Neural progenitor cell (in vitro differentiated cells): ENCODE measurements at regions not wholly inside any gene's neighbourhood (a gene's known extent, or its start where the extent isn't known, plus 50 kb on each side); places are given as distances from the start of the nearest gene placed in this dataset.

Experiments
- DNase-seq: peaks from one replicate; pipeline ENCODE4 v3.0.0-alpha.2; 2016; ENCODE audit warnings: low spot score
- H2AFZ ChIP-seq: fragments of 200-600 bp; sonication (generic); replicated peaks from 2 replicates; pipeline ENCODE4 v1.6.1; 2016; ENCODE audit warnings: antibody characterized with exemption
- H3F3A ChIP-seq: fragments of 200-600 bp; sonication (generic); 2 replicates; pipeline ENCODE4 v1.6.1; 2016; ENCODE audit warnings: antibody characterized with exemption, low read depth
- H3K27ac ChIP-seq: fragments of 200-600 bp; sonication (generic); 2 replicates; pipeline ENCODE4 v1.5.1; 2016; ENCODE audit warnings: mild to moderate bottlenecking
- H3K27me3 ChIP-seq: fragments of 200-600 bp; sonication (generic); 2 replicates; pipeline ENCODE4 v1.6.1; 2016; ENCODE audit warnings: mild to moderate bottlenecking, moderate library complexity
- H3K36me3 ChIP-seq: fragments of 200-600 bp; sonication (generic); 2 replicates; pipeline ENCODE4 v1.5.1; 2016
- H3K4me1 ChIP-seq: fragments of 200-600 bp; sonication (generic); 2 replicates; pipeline ENCODE4 v1.6.1; 2016; ENCODE audit warnings: mixed run types
- H3K4me2 ChIP-seq: fragments of 200-600 bp; sonication (generic); 2 replicates; pipeline ENCODE4 v1.6.1; 2016
- H3K4me3 ChIP-seq: fragments of 200-600 bp; sonication (generic); 2 replicates; pipeline ENCODE4 v1.5.1; 2016
- H3K79me2 ChIP-seq: fragments of 200-600 bp; sonication (generic); 2 replicates; pipeline ENCODE4 v1.6.1; 2016; ENCODE audit warnings: low read depth
- H3K9ac ChIP-seq: fragments of 200-600 bp; sonication (generic); 2 replicates; pipeline ENCODE4 v1.6.1; 2016
- H3K9me3 ChIP-seq: fragments of 200-600 bp; sonication (generic); 2 replicates; pipeline ENCODE4 v1.5.1; 2016; ENCODE audit warnings: low read depth
- H4K20me1 ChIP-seq: fragments of 200-600 bp; sonication (generic); 2 replicates; pipeline ENCODE4 v1.6.1; 2016; ENCODE audit warnings: low read depth
- H3K27ac Mint-ChIP-seq: 3 replicates; pipeline ENCODE4 v1.8.0; 2021; ENCODE audit warnings: mixed read lengths
- H3K27me3 Mint-ChIP-seq: 2 replicates; pipeline ENCODE4 v1.8.0; 2022; ENCODE audit warnings: low read depth, mild to moderate bottlenecking, inconsistent platforms, moderate library complexity, mixed read lengths; ENCODE audit not compliant: insufficient read depth
- H3K36me3 Mint-ChIP-seq: 3 replicates; pipeline ENCODE4 v1.8.0; 2021; ENCODE audit warnings: mixed read lengths
- H3K4me1 Mint-ChIP-seq: 3 replicates; pipeline ENCODE4 v1.8.0; 2021; ENCODE audit warnings: mixed read lengths
- H3K4me3 Mint-ChIP-seq: 3 replicates; pipeline ENCODE4 v1.8.0; 2021; ENCODE audit warnings: mild to moderate bottlenecking, moderate library complexity, mixed read lengths
- H3K9me3 Mint-ChIP-seq: 3 replicates; pipeline ENCODE4 v1.8.0; 2020; ENCODE audit warnings: mixed read lengths
- EZH2 ChIP-seq: fragments of 200-600 bp; sonication (generic); IDR thresholded peaks from 2 replicates; pipeline ENCODE4 v1.6.1; 2017; ENCODE audit warnings: antibody characterized with exemption, mild to moderate bottlenecking, moderate library complexity
- EZH2phosphoT487 ChIP-seq: fragments of 200-600 bp; sonication (generic); IDR thresholded peaks from 2 replicates; pipeline ENCODE4 v1.6.1; 2017; ENCODE audit warnings: antibody characterized with exemption
- TF ChIP-seq, protein P1 (sequence below): fragments of 200-600 bp; sonication (generic); IDR thresholded peaks from 2 replicates; pipeline ENCODE4 v1.5.1; 2017; ENCODE audit warnings: antibody characterized with exemption, mild to moderate bottlenecking

GRCh38 chr5:107313098-107313497, 357.6 kb downstream of the EFNA5 start:
- H3K4me1 Mint-ChIP-seq: peaks cover 5% of the 10 kb centered on the region

GRCh38 chr5:107310181-107310580, 360.6 kb downstream of the EFNA5 start:
- no peaks in the 10 kb centered on the region for H3K36me3 ChIP-seq
- no peak overlapping the region for H3K27ac ChIP-seq
- Mint-ChIP-seq H3K4me1 (peaks cover 5% of the 10 kb centered on the region), H3K27ac (no peak overlapping the region), H3K36me3 (no peaks in the 10 kb centered on the region), H3K9me3 (no peaks in the 10 kb centered on the region), H3K27me3 (no peaks in the 10 kb centered on the region), H3K4me3 (no peak overlapping the region)
- H3K9me3 ChIP-seq: no peaks in the 10 kb centered on the region
- peaks cover 7% of the 10 kb centered on the region for H3K4me1 ChIP-seq
- no peak for DNase-seq
- no peak overlapping the region for H3K4me2 ChIP-seq
- H3K27me3 ChIP-seq: no peaks in the 10 kb centered on the region
- TF ChIP-seq EZH2 (no peak), EZH2phosphoT487 (no peak)
- TF ChIP-seq, protein P1, sequence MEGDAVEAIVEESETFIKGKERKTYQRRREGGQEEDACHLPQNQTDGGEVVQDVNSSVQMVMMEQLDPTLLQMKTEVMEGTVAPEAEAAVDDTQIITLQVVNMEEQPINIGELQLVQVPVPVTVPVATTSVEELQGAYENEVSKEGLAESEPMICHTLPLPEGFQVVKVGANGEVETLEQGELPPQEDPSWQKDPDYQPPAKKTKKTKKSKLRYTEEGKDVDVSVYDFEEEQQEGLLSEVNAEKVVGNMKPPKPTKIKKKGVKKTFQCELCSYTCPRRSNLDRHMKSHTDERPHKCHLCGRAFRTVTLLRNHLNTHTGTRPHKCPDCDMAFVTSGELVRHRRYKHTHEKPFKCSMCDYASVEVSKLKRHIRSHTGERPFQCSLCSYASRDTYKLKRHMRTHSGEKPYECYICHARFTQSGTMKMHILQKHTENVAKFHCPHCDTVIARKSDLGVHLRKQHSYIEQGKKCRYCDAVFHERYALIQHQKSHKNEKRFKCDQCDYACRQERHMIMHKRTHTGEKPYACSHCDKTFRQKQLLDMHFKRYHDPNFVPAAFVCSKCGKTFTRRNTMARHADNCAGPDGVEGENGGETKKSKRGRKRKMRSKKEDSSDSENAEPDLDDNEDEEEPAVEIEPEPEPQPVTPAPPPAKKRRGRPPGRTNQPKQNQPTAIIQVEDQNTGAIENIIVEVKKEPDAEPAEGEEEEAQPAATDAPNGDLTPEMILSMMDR: no peak
- no peaks in the 10 kb centered on the region for H4K20me1 ChIP-seq
- H2AFZ ChIP-seq: no peak overlapping the region
- H3K4me3 ChIP-seq: no peak overlapping the region
- H3K9ac ChIP-seq: no peak overlapping the region
- H3F3A ChIP-seq: no peaks in the 10 kb centered on the region
- no peaks in the 10 kb centered on the region for H3K79me2 ChIP-seq

More at GRCh38 chr5:107313098-107313497, 357.6 kb downstream of the EFNA5 start:
- H3K9me3 Mint-ChIP-seq: no peaks in the 10 kb centered on the region
- H3K9ac ChIP-seq: no peak overlapping the region
- no peaks in the 10 kb centered on the region for H3F3A ChIP-seq
- no peaks in the 10 kb centered on the region for H3K79me2 ChIP-seq
- H3K4me2 ChIP-seq: no peak overlapping the region
- no peak overlapping the region for H3K4me3 ChIP-seq
- H3K27me3 Mint-ChIP-seq: no peaks in the 10 kb centered on the region
- no peaks in the 10 kb centered on the region for H3K36me3 Mint-ChIP-seq
- no peak overlapping the region for H3K27ac Mint-ChIP-seq
- no peak overlapping the region for H2AFZ ChIP-seq
- H3K27ac ChIP-seq: no peak overlapping the region
- no peaks in the 10 kb centered on the region for H3K36me3 ChIP-seq
- no peaks in the 10 kb centered on the region for H3K9me3 ChIP-seq
- TF ChIP-seq, protein P1: no peak
- TF ChIP-seq EZH2 (no peak), EZH2phosphoT487 (no peak)
- H3K27me3 ChIP-seq: no peaks in the 10 kb centered on the region
- peaks cover 7% of the 10 kb centered on the region for H3K4me1 ChIP-seq
- DNase-seq: no peak
- H4K20me1 ChIP-seq: no peaks in the 10 kb centered on the region
- H3K4me3 Mint-ChIP-seq: no peak overlapping the region

GRCh38 chr5:107306594-107306993, 364.1 kb downstream of the EFNA5 start:
- Histone ChIP-seq H3K4me2 (no peak overlapping the region), H4K20me1 (no peaks in the 10 kb centered on the region), H3K9me3 (no peaks in the 10 kb centered on the region), H3K4me1 (peaks cover 2% of the 10 kb centered on the region), H3K36me3 (no peaks in the 10 kb centered on the region), H2AFZ (no peak overlapping the region), H3F3A (no peaks in the 10 kb centered on the region), H3K9ac (no peak overlapping the region), H3K27ac (no peak overlapping the region), H3K27me3 (no peaks in the 10 kb centered on the region), H3K79me2 (no peaks in the 10 kb centered on the region), H3K4me3 (no peak overlapping the region)
- TF ChIP-seq EZH2 (no peak), EZH2phosphoT487 (no peak)
- TF ChIP-seq, protein P1: no peak
- DNase-seq: no peak
- Mint-ChIP-seq H3K9me3 (no peaks in the 10 kb centered on the region), H3K4me1 (peaks cover under 1% of the 10 kb centered on the region), H3K27ac (no peak overlapping the region), H3K27me3 (no peaks in the 10 kb centered on the region), H3K4me3 (no peak overlapping the region), H3K36me3 (no peaks in the 10 kb centered on the region)
